OCI-LY1 (cell line): ENCODE measurements at regions not wholly inside any gene's neighbourhood (a gene's known extent, or its start where the extent isn't known, plus 50 kb on each side); places are given as distances from the start of the nearest gene placed in this dataset.

Experiments
- H2AFZ ChIP-seq: fragments of 200-600 bp; sonication (generic), shearing (Covaris generic); 2 replicates; pipeline ENCODE4 v1.6.0; 2014; ENCODE audit warnings: antibody characterized with exemption, mild to moderate bottlenecking, low read length
- H3F3A ChIP-seq: fragments of 200-600 bp; sonication (generic), shearing (Covaris generic); 2 replicates; pipeline ENCODE4 v1.6.0; 2014; ENCODE audit warnings: mild to moderate bottlenecking, antibody characterized with exemption, low read length, moderate library complexity; ENCODE audit not compliant: insufficient read depth
- H3K27ac ChIP-seq: fragments of 200-600 bp; sonication (generic); 2 replicates; pipeline ENCODE4 v1.5.1; 2014; ENCODE audit warnings: low read length, mixed run types, mild to moderate bottlenecking, low read depth; ENCODE audit not compliant: poor library complexity, severe bottlenecking
- H3K27me3 ChIP-seq: fragments of 200-600 bp; sonication (generic); 2 replicates; pipeline ENCODE4 v1.6.0; 2014; ENCODE audit warnings: antibody characterized with exemption, mild to moderate bottlenecking, low read length, moderate library complexity; ENCODE audit not compliant: insufficient read depth
- H3K36me3 ChIP-seq: fragments of 200-600 bp; sonication (generic); 2 replicates; pipeline ENCODE4 v1.6.1; 2014; ENCODE audit warnings: mild to moderate bottlenecking, antibody characterized with exemption, low read length, moderate library complexity, mixed read lengths; ENCODE audit not compliant: insufficient read depth
- H3K4me1 ChIP-seq: fragments of 200-600 bp; sonication (generic); 2 replicates; pipeline ENCODE4 v1.5.1; 2014; ENCODE audit warnings: mild to moderate bottlenecking, low read length, moderate library complexity; ENCODE audit not compliant: insufficient read depth, severe bottlenecking
- H3K4me2 ChIP-seq: fragments of 200-600 bp; sonication (generic), shearing (Covaris generic); 2 replicates; pipeline ENCODE4 v1.6.1; 2014; ENCODE audit warnings: low read length
- H3K4me3 ChIP-seq: fragments of 200-600 bp; sonication (generic); 2 replicates; pipeline ENCODE4 v1.5.1; 2014; ENCODE audit warnings: low read length, low read depth, mild to moderate bottlenecking, mixed read lengths; ENCODE audit not compliant: poor library complexity, severe bottlenecking
- H3K79me2 ChIP-seq: fragments of 200-600 bp; shearing (Covaris generic); 2 replicates; pipeline ENCODE4 v1.6.1; 2016; ENCODE audit warnings: mixed run types, low read length, mixed read lengths; ENCODE audit not compliant: insufficient read depth
- H3K9ac ChIP-seq: fragments of 200-600 bp; sonication (generic), shearing (Covaris generic); 2 replicates; pipeline ENCODE4 v1.6.1; 2014; ENCODE audit warnings: mild to moderate bottlenecking, low read length, mixed read lengths
- H3K9me2 ChIP-seq: fragments of 200-600 bp; sonication (generic), shearing (Covaris generic); 2 replicates; pipeline ENCODE4 v1.6.1; 2014; ENCODE audit warnings: low read depth, mild to moderate bottlenecking, low read length, mixed read lengths
- H3K9me3 ChIP-seq: fragments of 200-600 bp; shearing (Covaris generic); 2 replicates; pipeline ENCODE4 v1.6.1; 2014; ENCODE audit warnings: low read length, mixed read lengths
- H4K20me1 ChIP-seq: fragments of 200-600 bp; sonication (generic), shearing (Covaris generic); 2 replicates; pipeline ENCODE4 v1.6.0; 2016; ENCODE audit warnings: mild to moderate bottlenecking, low read length; ENCODE audit not compliant: insufficient read depth
- EZH2 ChIP-seq: fragments of 200-600 bp; sonication (generic), shearing (Covaris generic); IDR thresholded peaks from 2 replicates; pipeline ENCODE4 v1.8.0; 2017; ENCODE audit warnings: borderline replicate concordance, mixed run types, mild to moderate bottlenecking, antibody characterized with exemption, low read length, moderate library complexity, mixed read lengths
- TF ChIP-seq, protein P1 (sequence below): fragments of 200-600 bp; sonication (generic), shearing (Covaris generic); IDR thresholded peaks from 2 replicates; pipeline ENCODE4 v1.5.1; 2017; ENCODE audit warnings: mild to moderate bottlenecking, antibody characterized with exemption, low read length, moderate library complexity, mixed read lengths

DNA sequence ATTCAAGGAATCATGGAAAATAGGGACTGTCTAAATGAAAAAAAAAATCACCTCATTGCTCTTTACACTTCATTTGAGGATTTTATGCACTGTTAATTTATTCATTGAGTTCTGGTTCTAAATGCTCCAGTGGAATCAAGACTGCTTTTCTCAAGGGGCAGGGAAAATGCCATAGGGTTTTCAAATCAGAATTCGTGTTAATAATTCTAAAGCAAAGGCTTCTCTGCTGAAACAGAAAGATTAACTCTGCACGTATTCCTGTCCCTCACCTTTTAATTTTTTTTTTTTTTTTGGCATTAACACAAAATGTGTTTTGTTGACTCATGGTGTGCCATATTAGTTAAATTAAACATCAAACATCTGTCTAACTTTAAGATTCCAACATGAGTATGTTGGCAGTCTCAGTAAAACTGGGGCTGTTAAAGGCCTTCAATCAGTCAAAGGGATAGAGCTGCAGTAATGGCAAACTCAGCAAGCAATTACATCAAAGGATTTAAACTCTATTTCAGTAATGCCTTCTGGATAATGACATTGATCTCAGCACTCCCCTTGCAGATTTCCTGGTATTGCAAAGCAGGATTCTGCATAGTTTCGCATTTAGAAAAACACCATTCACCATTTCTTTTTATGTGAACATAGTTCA lies 878.1 kb downstream of the RAPGEF2 start:
- no peak for TF ChIP-seq EZH2
- TF ChIP-seq, protein P1, sequence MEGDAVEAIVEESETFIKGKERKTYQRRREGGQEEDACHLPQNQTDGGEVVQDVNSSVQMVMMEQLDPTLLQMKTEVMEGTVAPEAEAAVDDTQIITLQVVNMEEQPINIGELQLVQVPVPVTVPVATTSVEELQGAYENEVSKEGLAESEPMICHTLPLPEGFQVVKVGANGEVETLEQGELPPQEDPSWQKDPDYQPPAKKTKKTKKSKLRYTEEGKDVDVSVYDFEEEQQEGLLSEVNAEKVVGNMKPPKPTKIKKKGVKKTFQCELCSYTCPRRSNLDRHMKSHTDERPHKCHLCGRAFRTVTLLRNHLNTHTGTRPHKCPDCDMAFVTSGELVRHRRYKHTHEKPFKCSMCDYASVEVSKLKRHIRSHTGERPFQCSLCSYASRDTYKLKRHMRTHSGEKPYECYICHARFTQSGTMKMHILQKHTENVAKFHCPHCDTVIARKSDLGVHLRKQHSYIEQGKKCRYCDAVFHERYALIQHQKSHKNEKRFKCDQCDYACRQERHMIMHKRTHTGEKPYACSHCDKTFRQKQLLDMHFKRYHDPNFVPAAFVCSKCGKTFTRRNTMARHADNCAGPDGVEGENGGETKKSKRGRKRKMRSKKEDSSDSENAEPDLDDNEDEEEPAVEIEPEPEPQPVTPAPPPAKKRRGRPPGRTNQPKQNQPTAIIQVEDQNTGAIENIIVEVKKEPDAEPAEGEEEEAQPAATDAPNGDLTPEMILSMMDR = no peak
- no peaks in the 10 kb centered on the region for H3K9me3 ChIP-seq
- no peaks in the 10 kb centered on the region for H3K4me1 ChIP-seq
- H3K27me3 ChIP-seq = no peaks in the 10 kb centered on the region
- H3F3A ChIP-seq = no peaks in the 10 kb centered on the region
- no peaks in the 10 kb centered on the region for H3K36me3 ChIP-seq
- H3K9me2 ChIP-seq = no peaks in the 10 kb centered on the region
- H3K27ac ChIP-seq = no peak overlapping the region
- no peaks in the 10 kb centered on the region for H3K79me2 ChIP-seq
- no peak overlapping the region for H3K4me2 ChIP-seq
- no peaks in the 10 kb centered on the region for H4K20me1 ChIP-seq
- H3K9ac ChIP-seq = no peak overlapping the region
- H3K4me3 ChIP-seq = no peak overlapping the region
- H2AFZ ChIP-seq = no peak overlapping the region

DNA sequence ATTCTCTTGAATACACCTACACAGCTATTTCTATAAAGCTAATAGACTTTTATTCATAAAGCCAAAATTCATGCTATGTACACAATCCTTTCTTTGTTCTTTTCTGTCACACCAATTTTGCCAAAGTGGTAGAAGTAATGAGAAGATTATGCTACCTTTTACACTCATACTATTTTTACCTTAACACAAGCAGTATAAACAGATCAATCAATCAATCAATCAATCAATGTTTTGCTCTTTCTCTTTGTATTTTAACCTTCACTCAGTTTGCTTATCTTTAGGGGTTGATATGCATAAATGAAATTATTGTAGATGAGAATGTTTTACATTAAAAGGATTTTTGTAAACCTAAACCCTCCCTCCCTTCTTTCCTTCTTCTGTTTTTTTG lies 878.6 kb downstream of the RAPGEF2 start:
- Histone ChIP-seq H3K9me3 (no peaks in the 10 kb centered on the region), H3K36me3 (no peaks in the 10 kb centered on the region), H3K4me2 (no peak overlapping the region), H4K20me1 (no peaks in the 10 kb centered on the region), H3F3A (no peaks in the 10 kb centered on the region), H3K9me2 (no peaks in the 10 kb centered on the region), H3K4me1 (no peaks in the 10 kb centered on the region), H3K27ac (no peak overlapping the region), H3K27me3 (no peaks in the 10 kb centered on the region), H3K79me2 (no peaks in the 10 kb centered on the region), H2AFZ (no peak overlapping the region), H3K4me3 (no peak overlapping the region), H3K9ac (no peak overlapping the region)
- no peak for TF ChIP-seq EZH2
- TF ChIP-seq, protein P1 = no peak

DNA sequence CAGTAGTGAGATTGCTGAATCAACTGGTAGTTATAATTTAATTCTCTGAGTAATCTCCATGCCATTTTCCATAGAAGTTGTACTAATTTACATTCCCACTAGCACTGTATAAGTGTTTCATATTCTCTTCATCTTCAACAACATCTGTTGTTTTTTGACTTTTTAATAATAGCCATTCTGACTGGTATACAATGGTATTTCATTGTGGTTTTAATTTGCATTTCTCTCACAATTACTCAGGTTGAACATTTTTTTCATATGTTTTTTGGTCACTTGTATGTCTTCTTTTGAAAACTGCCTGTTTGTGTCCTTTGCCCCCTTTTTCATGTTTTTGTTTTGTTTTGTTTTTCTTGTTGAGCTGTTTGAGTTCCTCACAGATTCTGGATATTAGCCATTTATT lies 880.2 kb downstream of the RAPGEF2 start:
- Histone ChIP-seq H3K4me2 (no peak overlapping the region), H3F3A (no peaks in the 10 kb centered on the region), H3K36me3 (no peaks in the 10 kb centered on the region), H3K9me3 (no peaks in the 10 kb centered on the region), H4K20me1 (no peaks in the 10 kb centered on the region), H3K27ac (no peak overlapping the region), H3K27me3 (no peaks in the 10 kb centered on the region), H3K9me2 (no peaks in the 10 kb centered on the region), H2AFZ (no peak overlapping the region), H3K4me3 (no peak overlapping the region), H3K4me1 (no peaks in the 10 kb centered on the region), H3K79me2 (no peaks in the 10 kb centered on the region), H3K9ac (no peak overlapping the region)
- TF ChIP-seq, protein P1 = no peak
- TF ChIP-seq EZH2 = no peak
